H4 (cell line): ENCODE measurements at regions not wholly inside any gene's neighbourhood (a gene's known extent, or its start where the extent isn't known, plus 50 kb on each side); places are given as distances from the start of the nearest gene placed in this dataset.

Experiments
- DNase-seq: peaks from one replicate; pipeline ENCODE4 v3.0.0-alpha.2; 2015; ENCODE audit warnings: low spot score

DNA sequence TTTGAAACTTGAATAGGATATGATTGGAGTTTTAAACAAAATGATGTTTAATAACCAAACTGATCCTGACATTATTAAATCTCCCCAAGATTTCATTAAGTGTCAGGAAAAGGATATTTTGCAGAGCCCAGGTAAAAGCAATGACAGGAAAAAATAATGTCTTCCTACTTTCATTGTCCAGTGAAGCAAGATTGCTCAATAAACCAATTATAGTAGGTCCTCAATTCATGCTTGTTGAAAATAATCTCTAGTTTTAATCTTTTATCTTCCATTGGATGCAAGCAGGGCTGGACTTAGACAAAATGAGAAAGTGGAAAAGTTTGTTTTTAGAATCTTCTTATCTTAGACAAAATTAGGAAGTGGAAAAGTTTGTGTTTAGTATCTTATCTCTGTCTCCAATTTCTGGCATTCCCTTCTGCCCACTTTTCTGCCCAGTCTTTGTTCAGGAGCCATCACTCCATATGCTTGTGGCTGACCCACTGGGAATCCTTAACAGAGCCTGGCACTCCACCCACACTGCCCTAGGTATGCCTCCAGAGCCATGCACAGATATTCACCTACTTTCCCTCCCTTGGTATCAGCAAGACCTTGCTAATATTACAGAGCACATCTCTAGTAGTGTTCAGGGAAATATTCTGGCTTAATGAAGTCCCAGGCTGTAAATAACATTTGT, 57.0 kb upstream of the CARMIL1 start:
- no peak for DNase-seq

DNA sequence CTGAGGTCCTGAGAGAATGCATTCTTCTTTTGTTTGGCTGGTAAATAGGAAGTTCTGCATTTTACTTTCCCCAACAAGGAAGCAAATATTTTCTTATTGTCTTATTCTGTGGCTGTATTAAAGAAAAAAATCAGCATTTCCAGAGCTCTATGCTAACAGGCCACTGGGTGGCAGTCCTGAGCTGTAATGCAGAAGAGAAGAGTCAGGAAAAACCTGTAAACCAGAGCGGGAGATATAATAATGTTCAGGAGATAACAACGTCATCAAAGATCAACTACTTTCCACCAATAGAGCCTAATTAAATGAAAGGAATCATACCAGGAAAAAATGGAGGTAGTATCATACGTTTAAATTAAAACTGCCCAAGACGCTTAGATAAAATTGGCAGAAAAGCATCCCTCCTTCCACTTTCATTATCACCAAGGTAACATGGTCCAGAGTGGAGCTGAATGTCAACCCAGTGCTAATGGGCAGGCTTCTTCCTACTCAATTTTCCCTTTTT, 55.6 kb upstream of the CARMIL1 start:
- DNase-seq: peak; percentile 45

DNA sequence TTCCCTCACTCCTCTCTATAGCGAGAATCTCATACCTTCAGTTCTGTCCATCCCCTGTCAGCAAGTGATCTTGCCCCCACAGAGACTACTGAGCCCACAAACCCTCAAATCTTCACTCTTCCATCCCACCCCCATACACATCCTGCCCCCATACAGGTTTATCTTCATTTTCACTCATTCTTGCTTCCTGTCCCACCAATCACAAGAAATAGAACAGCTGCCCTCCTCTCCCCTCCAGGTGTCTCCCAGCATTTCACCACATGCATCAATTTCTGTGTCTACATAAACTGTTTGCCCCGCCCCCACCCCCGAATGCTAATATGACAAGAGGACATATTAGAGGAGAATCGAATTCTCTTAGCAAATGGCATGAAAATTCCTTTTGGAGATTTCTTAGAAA, 54.9 kb upstream of the CARMIL1 start:
- no peak for DNase-seq

DNA sequence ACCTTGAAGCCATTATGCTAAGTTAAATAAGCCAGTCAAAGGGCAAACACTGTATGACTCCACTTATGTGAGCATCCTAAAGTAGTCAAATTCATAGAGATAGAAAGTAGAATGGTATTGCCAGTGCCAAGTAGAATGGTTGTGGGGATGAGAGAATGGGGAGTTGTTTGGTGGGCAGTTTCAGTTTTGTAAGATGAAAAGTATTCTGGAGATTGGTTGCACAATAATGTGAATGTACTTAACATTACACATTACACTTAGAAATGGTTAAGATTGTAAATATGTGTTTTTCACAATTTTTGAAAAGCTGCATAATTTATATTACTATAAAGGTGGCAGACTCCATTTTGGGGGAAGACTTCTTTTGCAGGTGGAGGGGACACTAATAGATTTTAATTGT, 51.3 kb upstream of the CARMIL1 start:
- no peak for DNase-seq
